ENCODE measurements at regions not wholly inside any gene's neighbourhood (a gene's known extent, or its start where the extent isn't known, plus 50 kb on each side); places are given as distances from the start of the nearest gene placed in this dataset.
"Not testable (repeated sequence)": the region's sequence is repeated elsewhere in the genome, so short reads cannot be mapped to it uniquely, and the experiment has no call there.

DNA sequence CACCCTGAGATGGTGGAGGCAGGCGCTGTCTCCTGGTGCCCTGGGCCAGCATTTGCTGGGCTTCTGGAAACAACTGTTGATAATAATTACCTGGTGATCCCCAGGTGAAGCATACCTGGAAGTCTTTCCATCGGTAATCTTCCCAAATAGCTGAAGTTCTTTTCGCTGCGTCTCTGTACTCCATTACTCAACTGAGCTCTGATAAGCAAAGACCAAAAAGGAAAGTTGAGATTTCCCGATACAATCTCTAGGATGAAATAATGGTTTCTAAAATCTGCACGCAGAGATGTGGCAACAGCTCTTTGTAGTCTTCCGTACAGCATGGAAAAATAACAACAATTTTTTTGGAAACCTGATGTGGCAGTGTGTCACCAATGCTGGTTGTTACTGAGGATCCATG is 226.5 kb downstream of the GATA3 start:
- Mint-ChIP-seq H3K9me3 (no peaks in the 10 kb centered on the region), H3K27ac (no peak overlapping the region), H3K36me3 (ENCODE audit: low read depth) (no peaks in the 10 kb centered on the region), H3K27me3 (ENCODE audit: low read depth, poor library complexity) (peaks cover 51% of the 10 kb centered on the region), H3K4me1 (no peaks in the 10 kb centered on the region), H3K4me3 (no peak overlapping the region)
- TF ChIP-seq, protein P1, sequence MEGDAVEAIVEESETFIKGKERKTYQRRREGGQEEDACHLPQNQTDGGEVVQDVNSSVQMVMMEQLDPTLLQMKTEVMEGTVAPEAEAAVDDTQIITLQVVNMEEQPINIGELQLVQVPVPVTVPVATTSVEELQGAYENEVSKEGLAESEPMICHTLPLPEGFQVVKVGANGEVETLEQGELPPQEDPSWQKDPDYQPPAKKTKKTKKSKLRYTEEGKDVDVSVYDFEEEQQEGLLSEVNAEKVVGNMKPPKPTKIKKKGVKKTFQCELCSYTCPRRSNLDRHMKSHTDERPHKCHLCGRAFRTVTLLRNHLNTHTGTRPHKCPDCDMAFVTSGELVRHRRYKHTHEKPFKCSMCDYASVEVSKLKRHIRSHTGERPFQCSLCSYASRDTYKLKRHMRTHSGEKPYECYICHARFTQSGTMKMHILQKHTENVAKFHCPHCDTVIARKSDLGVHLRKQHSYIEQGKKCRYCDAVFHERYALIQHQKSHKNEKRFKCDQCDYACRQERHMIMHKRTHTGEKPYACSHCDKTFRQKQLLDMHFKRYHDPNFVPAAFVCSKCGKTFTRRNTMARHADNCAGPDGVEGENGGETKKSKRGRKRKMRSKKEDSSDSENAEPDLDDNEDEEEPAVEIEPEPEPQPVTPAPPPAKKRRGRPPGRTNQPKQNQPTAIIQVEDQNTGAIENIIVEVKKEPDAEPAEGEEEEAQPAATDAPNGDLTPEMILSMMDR (IDR thresholded peaks at IDR 0.05), result no peak
- DNase-seq, result no peak

DNA sequence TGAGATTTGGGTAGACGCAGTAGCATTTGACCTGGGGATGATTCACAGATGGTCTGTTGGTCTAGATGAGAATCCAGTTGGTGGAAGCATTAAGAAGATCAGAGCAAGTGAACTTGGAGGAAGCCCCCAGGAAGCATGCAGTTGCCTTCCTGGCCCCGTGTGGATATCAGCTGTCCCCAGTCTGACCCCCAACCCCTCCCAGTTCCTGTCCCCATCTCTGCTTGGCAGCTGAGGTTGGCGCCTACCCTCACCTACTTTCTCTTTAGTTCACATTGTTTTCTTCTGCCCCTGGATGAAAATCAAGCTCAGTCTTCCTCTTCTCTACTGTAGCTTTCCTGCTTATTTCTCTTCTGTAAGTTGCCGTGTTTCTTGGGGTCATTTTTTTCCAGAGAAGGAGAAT is 227.9 kb downstream of the GATA3 start:
- Mint-ChIP-seq H3K4me1 (no peaks in the 10 kb centered on the region), H3K36me3 (ENCODE audit: low read depth) (no peaks in the 10 kb centered on the region), H3K27ac (no peak overlapping the region), H3K4me3 (no peak overlapping the region), H3K27me3 (ENCODE audit: low read depth, poor library complexity) (peaks cover 54% of the 10 kb centered on the region), H3K9me3 (no peaks in the 10 kb centered on the region)
- DNase-seq, result no peak
- TF ChIP-seq, protein P1 (IDR thresholded peaks at IDR 0.05), result no peak

DNA sequence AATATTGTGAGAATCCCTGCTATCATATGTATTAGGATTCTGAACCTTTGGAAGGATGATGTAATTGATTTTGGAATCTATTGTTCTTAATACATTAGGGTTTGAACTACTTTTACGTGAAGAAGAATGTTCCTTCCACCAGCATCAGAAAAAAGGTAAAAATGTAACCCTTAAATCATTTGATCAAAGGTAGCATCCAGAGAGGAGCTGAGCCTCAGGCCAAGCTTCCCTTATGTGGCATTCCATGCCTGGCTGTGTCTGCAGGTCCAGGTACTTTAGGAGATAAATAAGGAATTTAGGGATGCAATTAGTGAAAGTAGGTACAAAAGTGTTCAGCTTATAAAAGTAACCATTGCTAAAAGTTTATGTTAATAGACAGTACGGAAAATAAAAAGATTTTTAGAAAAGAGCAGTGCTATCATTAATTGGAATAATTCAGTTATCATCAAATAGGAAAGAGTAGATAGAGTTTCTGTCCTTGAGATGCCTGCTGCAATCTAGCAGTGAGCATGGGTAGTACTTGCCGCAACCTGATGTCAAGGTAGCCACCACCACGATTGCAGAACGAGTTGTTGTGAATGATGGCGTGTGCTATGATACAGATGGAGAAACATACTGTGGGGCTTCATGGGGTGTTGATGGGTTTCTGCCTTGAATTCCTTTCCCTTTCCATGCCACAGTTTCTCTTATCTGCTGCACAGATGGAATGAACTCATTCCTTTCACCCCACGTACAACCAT is 228.8 kb downstream of the GATA3 start:
- Mint-ChIP-seq H3K36me3 (ENCODE audit: low read depth) (no peaks in the 10 kb centered on the region), H3K27ac (no peak overlapping the region), H3K9me3 (no peaks in the 10 kb centered on the region), H3K4me1 (no peaks in the 10 kb centered on the region), H3K4me3 (no peak overlapping the region), H3K27me3 (ENCODE audit: low read depth, poor library complexity) (peaks cover 48% of the 10 kb centered on the region)
- TF ChIP-seq, protein P1 (IDR thresholded peaks at IDR 0.05), result no peak
- DNase-seq, result no peak

DNA sequence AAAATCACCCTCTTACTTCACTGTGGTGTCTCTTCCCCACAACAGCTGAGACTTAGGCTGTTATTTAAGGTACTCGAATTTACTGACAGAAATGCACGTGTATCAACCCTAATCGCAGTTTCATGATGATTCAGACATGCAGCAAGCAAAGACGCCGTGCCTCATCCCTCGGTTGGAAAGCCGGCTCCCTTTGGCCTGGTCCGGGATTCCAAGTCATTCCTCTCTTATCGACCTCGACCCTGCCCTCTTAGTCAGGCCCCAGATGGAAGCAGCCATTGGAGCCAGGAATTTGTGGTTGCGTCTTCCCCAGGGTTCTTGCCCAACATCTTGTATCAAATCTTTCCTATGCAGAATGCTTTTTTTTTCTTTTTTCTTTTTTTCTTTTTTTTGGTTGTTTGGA is 229.5 kb downstream of the GATA3 start:
- Mint-ChIP-seq H3K36me3 (ENCODE audit: low read depth) (no peaks in the 10 kb centered on the region), H3K9me3 (no peaks in the 10 kb centered on the region), H3K4me1 (no peaks in the 10 kb centered on the region), H3K27ac (no peak overlapping the region), H3K4me3 (no peak overlapping the region), H3K27me3 (ENCODE audit: low read depth, poor library complexity) (peaks cover 47% of the 10 kb centered on the region)
- TF ChIP-seq, protein P1 (IDR thresholded peaks at IDR 0.05), result no peak
- no peak for DNase-seq

DNA sequence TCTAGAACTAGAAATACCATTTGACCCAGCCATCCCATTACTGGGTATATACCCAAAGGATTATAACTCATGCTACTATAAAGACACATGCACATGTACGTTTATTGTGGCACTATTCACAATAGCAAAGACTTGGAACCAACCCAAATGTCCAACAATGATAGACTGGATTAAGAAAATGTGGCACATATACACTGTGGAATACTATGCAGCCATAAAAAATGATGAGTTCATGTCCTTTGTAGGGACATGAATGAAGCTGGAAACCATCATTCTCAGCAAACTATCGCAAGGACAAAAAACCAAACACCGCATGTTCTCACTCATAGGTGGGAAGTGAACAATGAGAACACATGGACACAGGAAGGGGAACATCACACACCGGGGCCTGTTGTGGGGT is 231.5 kb downstream of the GATA3 start:
- not testable (repeated sequence) for H3K4me1 Mint-ChIP-seq, H3K27ac Mint-ChIP-seq, H3K4me3 Mint-ChIP-seq

DNA sequence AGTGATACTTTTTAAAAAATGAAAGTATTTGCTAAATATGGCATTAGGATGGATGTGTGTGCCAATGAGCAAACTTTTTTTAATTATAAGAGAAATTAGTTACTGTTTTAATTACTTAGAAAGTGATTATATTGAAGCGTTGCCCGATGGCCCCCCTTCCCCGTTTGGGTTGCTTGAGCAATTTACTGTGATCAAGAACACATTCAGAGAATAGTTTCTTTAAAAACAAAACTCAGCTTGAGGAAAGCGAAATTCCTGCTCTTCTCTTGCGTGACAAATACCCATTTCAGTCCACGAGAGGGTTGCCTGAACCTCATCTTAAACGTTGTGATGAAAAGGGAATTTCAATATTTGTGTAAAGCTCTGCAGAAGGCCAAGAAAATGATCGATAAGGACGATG is 234.1 kb downstream of the GATA3 start:
- DNase-seq, result no peak
- Mint-ChIP-seq H3K4me1 (no peaks in the 10 kb centered on the region), H3K9me3 (no peaks in the 10 kb centered on the region), H3K27me3 (ENCODE audit: low read depth, poor library complexity) (peaks cover 39% of the 10 kb centered on the region), H3K27ac (no peak overlapping the region), H3K4me3 (no peak overlapping the region), H3K36me3 (ENCODE audit: low read depth) (no peaks in the 10 kb centered on the region)
- TF ChIP-seq, protein P1 (IDR thresholded peaks at IDR 0.05), result no peak

More for the DNA sequence above, 231.5 kb downstream of the GATA3 start:
- not testable (repeated sequence) for H3K36me3 Mint-ChIP-seq (ENCODE audit: low read depth); H3K9me3 Mint-ChIP-seq; DNase-seq
- peaks cover 55% of the 10 kb centered on the region for H3K27me3 Mint-ChIP-seq (ENCODE audit: low read depth, poor library complexity)

Data from nephron progenitor cell (in vitro differentiated cells).